ENCODE measurements at regions not wholly inside any gene's neighbourhood (a gene's known extent, or its start where the extent isn't known, plus 50 kb on each side); places are given as distances from the start of the nearest gene placed in this dataset.

DNA sequence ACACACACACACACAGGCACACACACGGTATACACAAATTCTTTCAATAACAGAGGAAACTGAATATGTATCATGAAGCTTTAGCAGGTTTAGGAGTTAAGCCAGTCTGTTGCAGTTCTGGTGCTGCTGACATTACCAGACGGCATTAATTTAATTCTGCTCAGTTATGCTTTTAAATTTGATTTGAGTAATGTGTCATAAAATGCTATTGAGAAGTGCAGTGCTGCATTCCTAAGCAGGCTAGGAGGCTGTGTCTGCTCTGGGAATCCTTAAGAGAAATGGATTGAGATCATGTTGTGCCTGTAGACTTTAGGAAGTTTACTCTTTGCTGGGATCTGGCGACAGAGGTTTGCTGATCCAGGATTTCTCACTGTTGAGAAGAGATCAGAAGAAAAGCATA, 733.8 kb downstream of the BRINP1 start:
- no peaks in the 10 kb centered on the region for H3K9me2 ChIP-seq (ENCODE audit: low read depth, low read length)
- no peak overlapping the region for H3K4me2 ChIP-seq (ENCODE audit: low read length)
- no peaks in the 10 kb centered on the region for H3K9me3 ChIP-seq (ENCODE audit: low read length)
- H3F3A ChIP-seq (ENCODE audit: insufficient read depth, low read length): no peaks in the 10 kb centered on the region
- no peaks in the 10 kb centered on the region for H3K27me3 ChIP-seq (ENCODE audit: insufficient read depth, low read length)
- no peaks in the 10 kb centered on the region for H3K4me1 ChIP-seq (ENCODE audit: insufficient read depth, low read length, severe bottlenecking)
- H3K9ac ChIP-seq (ENCODE audit: low read length): no peak overlapping the region
- no peaks in the 10 kb centered on the region for H3K79me2 ChIP-seq (ENCODE audit: insufficient read depth, low read length)
- TF ChIP-seq, protein P1, sequence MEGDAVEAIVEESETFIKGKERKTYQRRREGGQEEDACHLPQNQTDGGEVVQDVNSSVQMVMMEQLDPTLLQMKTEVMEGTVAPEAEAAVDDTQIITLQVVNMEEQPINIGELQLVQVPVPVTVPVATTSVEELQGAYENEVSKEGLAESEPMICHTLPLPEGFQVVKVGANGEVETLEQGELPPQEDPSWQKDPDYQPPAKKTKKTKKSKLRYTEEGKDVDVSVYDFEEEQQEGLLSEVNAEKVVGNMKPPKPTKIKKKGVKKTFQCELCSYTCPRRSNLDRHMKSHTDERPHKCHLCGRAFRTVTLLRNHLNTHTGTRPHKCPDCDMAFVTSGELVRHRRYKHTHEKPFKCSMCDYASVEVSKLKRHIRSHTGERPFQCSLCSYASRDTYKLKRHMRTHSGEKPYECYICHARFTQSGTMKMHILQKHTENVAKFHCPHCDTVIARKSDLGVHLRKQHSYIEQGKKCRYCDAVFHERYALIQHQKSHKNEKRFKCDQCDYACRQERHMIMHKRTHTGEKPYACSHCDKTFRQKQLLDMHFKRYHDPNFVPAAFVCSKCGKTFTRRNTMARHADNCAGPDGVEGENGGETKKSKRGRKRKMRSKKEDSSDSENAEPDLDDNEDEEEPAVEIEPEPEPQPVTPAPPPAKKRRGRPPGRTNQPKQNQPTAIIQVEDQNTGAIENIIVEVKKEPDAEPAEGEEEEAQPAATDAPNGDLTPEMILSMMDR (IDR thresholded peaks at IDR 0.05; ENCODE audit: low read length): no peak
- TF ChIP-seq EZH2 (IDR thresholded peaks at IDR 0.05; ENCODE audit: borderline replicate concordance, low read length): no peak
- H3K4me3 ChIP-seq (ENCODE audit: low read depth, low read length, poor library complexity, severe bottlenecking): no peak overlapping the region
- no peaks in the 10 kb centered on the region for H3K36me3 ChIP-seq (ENCODE audit: insufficient read depth, low read length)
- no peak overlapping the region for H2AFZ ChIP-seq (ENCODE audit: low read length)
- H3K27ac ChIP-seq (ENCODE audit: low read depth, low read length, poor library complexity, severe bottlenecking): no peak overlapping the region
- no peaks in the 10 kb centered on the region for H4K20me1 ChIP-seq (ENCODE audit: insufficient read depth, low read length)

DNA sequence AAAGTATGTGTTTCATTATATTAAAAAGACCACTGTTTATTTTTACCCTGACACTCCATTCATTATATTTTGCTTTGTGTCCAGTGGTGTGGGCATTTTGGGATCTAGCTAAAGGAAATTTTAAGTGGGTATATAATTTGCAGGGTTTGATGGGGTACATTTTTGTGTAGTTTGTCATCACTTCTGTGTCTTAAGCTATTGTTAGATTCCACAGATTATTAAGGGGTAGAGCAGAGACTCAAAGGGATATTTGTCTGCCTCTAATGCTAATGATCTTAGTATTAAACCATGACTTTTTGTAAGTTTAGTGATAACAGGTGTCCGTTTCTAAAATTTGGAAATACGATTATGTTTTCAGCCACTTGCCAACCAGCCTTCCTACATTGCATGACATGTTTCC, 731.6 kb downstream of the BRINP1 start:
- Histone ChIP-seq H3K27ac (ENCODE audit: low read depth, low read length, poor library complexity, severe bottlenecking) (no peak overlapping the region), H3K27me3 (ENCODE audit: insufficient read depth, low read length) (no peaks in the 10 kb centered on the region), H2AFZ (ENCODE audit: low read length) (no peak overlapping the region), H4K20me1 (ENCODE audit: insufficient read depth, low read length) (no peaks in the 10 kb centered on the region), H3K9ac (ENCODE audit: low read length) (no peak overlapping the region), H3K4me2 (ENCODE audit: low read length) (no peak overlapping the region), H3F3A (ENCODE audit: insufficient read depth, low read length) (no peaks in the 10 kb centered on the region), H3K79me2 (ENCODE audit: insufficient read depth, low read length) (no peaks in the 10 kb centered on the region), H3K36me3 (ENCODE audit: insufficient read depth, low read length) (no peaks in the 10 kb centered on the region), H3K9me3 (ENCODE audit: low read length) (no peaks in the 10 kb centered on the region), H3K4me3 (ENCODE audit: low read depth, low read length, poor library complexity, severe bottlenecking) (no peak overlapping the region), H3K4me1 (ENCODE audit: insufficient read depth, low read length, severe bottlenecking) (no peaks in the 10 kb centered on the region), H3K9me2 (ENCODE audit: low read depth, low read length) (no peaks in the 10 kb centered on the region)
- TF ChIP-seq, protein P1 (IDR thresholded peaks at IDR 0.05; ENCODE audit: low read length): no peak
- TF ChIP-seq EZH2 (IDR thresholded peaks at IDR 0.05; ENCODE audit: borderline replicate concordance, low read length): no peak

DNA sequence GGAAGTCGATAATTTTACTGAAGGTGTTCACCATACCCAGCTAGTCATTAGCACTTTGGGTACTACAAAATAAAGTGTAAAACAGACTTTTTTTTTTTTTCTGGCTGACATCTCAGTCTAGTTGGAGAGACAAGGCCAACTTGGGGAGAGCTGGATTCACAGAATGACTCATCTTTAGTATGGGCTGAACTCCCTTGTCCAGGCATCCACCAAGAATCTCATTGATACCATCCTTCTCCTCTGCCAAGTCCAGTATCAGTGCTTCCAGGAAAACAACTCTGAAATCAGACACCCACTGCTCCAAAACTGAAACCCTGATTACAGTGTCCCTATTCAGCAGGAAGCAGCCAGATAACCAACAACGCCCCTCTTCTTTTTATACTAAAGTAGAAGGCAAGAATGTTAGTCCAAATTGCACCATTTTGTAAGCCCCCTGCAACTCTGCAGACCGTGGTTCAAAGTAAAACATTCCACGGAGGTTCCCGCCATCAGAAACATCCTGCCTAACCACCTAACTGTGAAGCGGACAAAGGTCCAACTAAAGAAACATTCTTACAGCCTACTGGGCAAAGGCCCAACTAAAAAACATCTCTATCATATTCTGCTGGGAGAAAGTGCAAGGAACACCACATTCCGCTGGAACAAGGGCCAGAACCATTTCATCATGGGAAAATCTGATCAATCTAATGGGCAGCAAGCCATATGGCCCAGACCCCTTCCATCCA, 728.2 kb downstream of the BRINP1 start:
- Histone ChIP-seq H3K9me3 (ENCODE audit: low read length) (no peaks in the 10 kb centered on the region), H3K9ac (ENCODE audit: low read length) (no peak overlapping the region), H3K27ac (ENCODE audit: low read depth, low read length, poor library complexity, severe bottlenecking) (no peak overlapping the region), H3F3A (ENCODE audit: insufficient read depth, low read length) (no peaks in the 10 kb centered on the region), H3K4me1 (ENCODE audit: insufficient read depth, low read length, severe bottlenecking) (no peaks in the 10 kb centered on the region), H3K4me3 (ENCODE audit: low read depth, low read length, poor library complexity, severe bottlenecking) (no peak overlapping the region), H3K36me3 (ENCODE audit: insufficient read depth, low read length) (no peaks in the 10 kb centered on the region), H3K9me2 (ENCODE audit: low read depth, low read length) (no peaks in the 10 kb centered on the region), H3K4me2 (ENCODE audit: low read length) (no peak overlapping the region), H3K27me3 (ENCODE audit: insufficient read depth, low read length) (no peaks in the 10 kb centered on the region), H2AFZ (ENCODE audit: low read length) (no peak overlapping the region), H3K79me2 (ENCODE audit: insufficient read depth, low read length) (no peaks in the 10 kb centered on the region), H4K20me1 (ENCODE audit: insufficient read depth, low read length) (no peaks in the 10 kb centered on the region)
- TF ChIP-seq EZH2 (IDR thresholded peaks at IDR 0.05; ENCODE audit: borderline replicate concordance, low read length): no peak
- TF ChIP-seq, protein P1 (IDR thresholded peaks at IDR 0.05; ENCODE audit: low read length): no peak

Measured in OCI-LY1 (cell line).